Stromal cell of bone marrow (primary cell): ENCODE measurements at regions not wholly inside any gene's neighbourhood (a gene's known extent, or its start where the extent isn't known, plus 50 kb on each side); places are given as distances from the start of the nearest gene placed in this dataset.
A peak's percentile ranks its signal among the peaks of the same experiment; 100 is the strongest.

ENCODE experiments used
- DNase-seq: peaks from one replicate; pipeline ENCODE4 v3.0.0-alpha.2; 2012; ENCODE audit warnings: low read depth

DNA sequence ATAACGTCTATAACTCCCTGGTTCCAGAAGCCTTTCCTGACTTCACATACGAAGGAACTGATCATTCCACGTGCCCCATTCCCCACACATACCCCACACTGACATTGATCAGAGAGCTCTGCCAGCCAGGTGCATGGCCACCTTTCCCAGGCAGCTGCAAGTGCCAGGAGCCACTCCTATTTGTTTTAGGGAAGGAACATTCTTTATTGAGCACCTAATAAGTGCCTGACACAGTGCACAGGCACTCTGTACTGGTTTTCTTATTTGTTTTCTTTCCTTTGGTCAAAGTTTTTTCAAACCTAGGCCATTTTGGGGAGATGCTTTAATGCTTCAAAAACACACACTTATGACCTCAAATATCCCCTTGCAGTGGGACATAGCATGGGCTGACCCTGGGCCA lies 50.0 kb downstream of the PITPNM2 start:
- no peak for DNase-seq

DNA sequence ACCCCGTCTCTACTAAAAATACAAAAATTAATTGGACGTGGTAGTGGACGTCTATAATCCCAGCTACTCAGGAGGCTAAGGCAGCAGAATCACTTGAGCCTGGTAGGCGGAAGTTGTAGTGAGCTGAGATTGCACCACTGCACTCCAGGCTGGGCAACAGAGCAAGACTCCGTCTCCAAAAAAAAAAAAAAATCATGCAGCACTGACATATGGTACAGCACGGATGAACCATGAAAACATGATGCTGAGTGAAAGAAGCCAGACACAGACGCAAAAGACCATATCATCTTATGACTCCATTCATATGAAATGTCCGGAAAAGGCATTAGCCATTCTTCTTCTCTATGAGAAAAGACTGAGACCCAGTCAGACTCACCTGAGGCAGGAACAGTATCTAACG lies 50.4 kb downstream of the PITPNM2 start:
- no peak for DNase-seq

DNA sequence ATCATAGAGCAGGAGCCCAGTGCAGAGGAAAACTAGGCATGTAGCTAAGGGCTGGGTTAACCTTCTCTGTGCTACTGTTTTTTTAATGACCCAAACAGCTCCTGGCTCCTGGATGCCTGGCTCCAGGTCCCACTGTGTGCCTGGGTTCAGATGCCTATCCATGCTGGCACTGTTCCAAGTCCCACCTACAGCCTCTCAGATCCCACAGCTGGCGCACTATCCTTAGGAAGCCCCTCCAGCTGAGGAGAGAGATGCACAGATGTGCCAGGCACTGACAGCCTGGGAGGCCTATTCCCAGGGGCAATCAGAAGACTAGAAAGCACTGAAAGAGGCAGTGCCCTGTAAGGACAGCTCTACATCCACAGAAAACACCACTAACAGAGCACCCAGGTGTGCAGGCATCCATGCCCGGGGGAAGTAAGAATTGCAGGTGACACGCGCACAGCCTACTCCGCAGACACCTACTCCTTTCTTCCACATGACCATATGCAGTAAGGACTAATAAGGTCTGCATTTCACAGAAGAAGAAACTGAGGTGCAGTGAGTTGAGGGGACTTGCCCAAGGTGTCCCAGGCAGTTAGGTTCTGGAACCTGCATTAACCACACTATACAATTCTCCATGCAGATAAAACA lies 51.2 kb downstream of the PITPNM2 start:
- no peak for DNase-seq

DNA sequence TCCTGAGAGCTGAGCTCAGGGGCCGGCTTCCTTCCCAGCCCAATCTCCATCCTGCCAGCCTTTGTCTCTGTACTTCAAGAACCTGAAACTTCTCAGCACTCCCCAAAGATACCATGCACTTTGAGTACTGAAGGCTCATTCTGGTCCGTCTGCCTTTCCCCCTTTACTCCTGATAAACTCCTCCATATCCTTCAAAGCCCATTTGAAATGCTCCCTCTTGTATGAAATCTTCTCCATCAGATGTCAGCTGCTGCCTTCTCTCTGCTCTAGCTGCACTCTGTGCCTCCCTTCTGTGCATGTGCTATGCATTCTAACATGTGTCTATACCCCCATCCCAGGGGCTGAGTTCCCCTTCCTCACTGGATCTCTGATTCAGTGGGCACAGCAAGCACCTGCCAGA lies 52.1 kb downstream of the PITPNM2 start:
- no peak for DNase-seq

DNA sequence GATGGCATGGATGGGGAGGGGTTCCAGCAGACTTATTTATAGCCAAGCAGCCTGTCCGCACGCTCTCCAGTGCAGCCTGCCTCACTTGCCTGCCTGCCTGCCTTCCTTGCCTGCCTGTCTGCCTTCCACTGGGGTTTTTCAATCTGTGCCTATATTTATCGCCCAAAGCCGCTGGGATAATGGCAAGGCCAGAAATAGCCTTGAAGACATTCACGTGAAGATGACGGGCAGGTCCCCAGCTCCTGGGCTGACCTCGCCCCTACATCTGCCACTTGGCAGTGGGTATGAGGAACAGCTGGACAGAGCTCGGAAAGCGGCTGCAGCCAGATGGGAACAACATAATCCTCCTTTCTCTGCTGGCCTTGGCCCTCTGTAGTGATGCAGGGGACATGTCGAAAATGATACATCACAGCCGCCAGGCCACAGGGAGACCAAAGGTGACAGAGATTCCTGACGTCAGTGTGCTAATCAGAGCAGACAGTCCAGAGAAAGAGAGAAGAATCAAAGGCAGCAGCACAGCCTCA lies 53.3 kb downstream of the PITPNM2 start:
- no peak for DNase-seq

DNA sequence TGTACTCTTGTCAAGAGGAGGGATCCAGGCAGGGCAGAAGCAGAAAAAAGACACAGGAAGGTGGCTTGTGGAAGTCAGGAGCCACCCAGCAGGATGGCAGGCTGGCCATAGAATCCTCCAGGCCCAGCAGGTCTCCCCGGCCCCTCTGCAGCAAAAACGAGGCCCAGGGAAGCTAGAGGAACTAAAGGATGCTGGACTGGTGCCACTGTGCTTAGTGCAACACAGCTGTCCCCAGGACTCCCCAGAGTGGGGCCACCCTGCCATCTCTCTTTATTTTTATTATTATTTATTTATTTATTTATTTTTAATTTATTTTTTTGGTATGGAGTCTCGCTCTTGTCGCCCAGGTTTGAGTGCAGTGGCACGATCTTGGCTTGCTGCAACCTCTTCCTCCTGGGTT lies 54.1 kb downstream of the PITPNM2 start:
- DNase-seq, result no peak

DNA sequence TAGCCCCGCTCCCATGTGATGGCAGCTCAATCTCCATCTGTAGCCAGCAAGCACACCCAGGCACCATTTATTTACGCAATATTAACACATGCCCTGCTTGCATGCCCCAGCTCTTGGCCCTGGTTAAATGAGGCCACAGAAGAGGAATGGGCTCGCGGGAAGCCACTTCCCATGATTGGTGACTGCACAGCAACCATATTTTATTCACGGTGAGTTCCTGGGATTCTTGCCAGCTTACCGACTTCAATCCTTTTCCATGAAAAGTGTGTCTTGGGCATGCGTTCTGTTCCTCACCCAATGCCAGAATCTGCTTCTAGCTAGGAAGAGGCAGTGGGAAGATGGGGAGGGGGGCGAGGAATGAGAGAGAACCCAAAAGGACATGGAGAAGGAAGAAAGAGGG lies 54.7 kb downstream of the PITPNM2 start:
- no peak for DNase-seq

DNA sequence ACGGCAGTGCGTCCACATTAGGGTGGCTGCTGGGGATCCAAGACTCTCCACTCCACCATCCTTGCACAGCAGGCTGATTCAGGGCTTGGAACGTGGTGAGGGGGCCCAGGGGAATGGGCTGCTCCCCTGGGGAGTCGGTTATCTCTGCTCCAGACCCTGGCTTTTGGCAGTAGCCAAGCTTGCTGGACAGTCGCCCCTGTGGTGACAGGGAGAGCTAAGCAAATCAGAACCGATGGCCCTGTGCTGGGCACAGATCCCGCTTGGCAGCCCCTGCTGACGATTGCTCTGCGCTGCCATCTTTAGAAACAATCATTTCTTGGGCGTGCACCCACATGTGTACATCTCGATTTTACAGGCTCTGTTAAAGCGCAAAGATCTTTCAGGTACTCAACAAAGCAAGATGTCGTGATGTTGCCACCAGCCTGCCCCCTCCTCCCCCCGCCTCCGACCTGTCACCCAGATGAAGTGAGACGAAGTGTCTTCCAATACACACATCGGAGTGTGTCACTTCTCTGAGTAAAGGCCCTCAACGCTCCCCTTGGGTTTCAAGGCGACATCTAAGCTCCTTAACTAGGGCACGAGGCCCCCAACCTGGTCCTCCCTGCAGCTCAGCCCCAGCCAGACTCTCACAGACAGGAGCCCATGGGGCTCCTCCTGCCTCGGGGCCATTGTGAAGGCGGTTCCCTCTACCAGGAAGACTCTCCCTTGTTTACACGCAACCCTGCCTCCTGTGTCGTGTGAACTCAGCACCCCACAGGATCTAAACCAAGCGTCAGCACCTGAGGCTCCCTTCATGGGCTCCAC lies 55.6 kb downstream of the PITPNM2 start:
- DNase-seq, result no peak

DNA sequence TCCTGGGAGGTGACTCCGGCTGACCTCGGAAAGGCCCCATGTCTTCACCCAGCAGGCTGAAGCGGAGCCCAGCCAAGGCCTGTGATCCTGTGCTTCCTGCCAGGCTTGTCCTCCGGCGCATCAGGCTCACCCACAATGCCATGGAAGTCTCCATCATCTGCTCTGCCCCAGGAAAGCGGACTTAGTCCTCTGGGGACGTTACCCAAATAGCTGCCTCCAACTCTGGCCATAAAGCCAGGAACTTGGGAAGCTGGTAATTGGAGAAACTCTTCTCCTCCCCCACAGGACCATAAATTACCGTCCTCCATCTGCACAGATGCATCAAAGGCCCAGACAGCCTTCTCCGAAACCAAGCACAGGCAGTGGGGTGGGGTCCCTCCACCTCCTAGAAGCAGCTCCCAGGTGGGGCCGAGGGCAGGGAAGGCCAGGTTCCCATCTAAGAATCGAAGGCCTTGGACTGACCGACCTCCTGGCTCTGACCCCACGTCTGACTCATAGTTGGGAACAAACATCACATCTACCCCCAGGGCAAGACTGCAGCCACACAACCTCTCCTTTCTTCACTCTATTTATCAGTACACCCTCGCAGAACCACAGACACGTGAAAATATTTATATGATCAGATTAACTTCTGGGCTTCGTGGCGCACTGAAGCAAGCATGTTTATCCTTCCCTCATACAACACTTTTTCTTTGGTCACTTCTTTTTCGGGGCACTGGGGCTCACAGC lies 56.4 kb downstream of the PITPNM2 start:
- DNase-seq, result no peak

DNA sequence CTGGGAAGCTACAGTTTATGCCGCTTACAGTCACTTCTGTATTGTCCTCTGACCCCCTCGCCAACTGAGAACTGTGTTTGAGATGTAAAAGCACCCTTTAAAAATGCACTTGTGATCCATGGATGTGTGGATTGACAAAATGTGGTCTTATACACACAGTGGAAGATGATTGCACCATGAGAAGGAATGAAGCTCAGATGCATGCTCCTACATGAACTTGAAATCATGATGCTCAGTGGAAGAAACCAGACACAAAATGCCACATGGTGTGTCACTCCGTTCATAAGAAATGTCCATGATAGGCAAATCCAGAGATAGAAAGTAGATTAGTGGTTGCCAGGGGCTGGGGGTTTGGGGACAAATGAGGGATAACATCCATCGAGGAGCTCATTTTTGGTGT lies 58.0 kb downstream of the PITPNM2 start:
- DNase-seq, result no peak

DNA sequence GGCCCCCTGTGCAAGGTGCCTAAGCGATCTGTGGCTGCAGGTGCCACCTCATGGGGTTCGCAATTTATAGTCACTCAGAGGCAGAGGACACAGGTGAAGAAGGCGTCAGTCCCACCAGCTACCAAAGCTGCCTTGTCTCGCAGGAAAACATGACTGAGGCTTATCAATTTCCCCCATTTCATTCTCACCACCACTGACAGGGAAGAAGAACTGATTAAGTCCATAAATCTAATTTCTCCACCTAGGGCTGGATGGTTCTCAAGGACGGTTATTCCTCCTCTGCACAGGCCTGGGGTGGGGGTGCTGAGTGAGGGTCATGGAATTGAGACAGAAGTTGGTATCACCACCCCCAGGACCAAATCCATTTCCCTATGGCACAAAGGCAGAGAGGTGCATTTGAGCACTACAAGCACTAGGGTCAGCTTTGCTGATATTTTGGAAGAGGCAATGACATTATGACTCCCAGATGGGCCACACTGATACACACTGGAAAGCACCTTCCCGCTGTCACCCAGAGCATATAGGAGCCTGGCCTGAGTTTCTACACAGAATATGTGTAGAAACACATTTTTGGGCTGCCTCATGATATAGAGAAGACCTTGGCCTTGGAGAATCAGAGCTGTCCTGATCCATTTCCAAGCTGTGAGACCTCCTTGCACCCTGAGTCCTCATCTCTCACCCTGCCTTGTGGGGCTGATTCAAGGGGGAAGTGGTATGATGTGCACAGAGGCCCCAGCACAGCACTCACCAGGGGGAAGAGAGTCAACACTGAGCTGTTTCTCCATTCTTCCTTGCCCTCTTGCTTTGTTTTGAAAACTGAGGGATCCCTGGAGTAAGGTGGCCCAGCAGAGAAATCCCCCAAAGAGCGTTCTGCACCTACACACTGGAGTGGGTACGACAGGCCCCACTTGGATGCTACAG lies 59.4 kb downstream of the PITPNM2 start:
- no peak for DNase-seq

DNA sequence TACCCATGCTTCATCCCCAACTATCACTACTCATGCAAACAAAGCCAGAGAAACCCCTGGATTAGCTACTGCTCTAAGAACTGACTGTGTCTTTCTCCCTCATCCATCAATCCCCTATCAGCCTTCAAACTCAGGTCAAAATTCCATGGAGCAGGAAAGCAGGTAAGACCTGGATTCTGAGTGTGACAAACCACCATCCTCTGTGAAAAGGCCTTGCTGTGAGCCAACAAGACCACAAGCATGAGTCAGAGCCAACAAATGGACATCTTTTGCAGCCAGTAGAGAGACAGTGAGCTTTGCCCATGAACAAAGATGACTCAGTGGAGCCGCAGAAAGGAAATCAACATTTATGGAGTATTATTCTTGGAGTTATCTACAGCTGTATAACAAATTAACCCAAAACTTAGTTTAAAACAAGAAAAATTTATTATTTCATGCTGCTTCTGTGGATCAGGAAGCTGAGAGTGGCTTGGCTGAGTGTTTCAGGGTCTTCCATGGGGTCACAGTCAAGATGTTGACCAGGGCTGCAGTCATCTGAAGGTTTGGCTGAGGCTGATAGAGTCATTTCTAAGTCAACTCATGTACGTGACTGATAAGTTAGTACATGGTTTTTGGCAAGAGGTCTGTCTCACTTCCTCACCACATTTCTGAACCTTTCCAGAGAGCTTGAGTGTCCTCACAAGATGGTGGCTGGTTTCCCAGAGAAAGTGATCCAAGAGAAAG lies 61.1 kb downstream of the PITPNM2 start:
- peak; percentile 97 for DNase-seq

DNA sequence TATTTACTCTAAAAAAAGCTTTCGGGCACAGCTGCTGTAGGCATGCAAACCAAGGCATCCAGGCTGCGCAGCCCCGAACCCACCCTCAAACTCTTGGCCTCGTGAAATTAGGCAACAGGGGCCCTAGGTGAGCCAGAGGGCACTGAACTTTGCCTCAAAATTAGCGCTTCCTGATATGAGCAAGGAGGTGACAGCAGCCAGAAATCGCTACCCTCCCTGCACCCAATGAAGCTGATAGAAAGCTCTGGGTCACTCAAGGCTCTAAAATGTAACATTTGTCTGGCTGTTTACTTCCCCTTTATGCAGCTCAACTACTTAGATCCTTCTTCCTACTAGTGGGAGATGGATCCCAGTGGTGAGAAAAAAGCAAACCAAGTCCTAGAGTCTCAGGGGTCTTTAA lies 61.8 kb downstream of the PITPNM2 start:
- no peak for DNase-seq

DNA sequence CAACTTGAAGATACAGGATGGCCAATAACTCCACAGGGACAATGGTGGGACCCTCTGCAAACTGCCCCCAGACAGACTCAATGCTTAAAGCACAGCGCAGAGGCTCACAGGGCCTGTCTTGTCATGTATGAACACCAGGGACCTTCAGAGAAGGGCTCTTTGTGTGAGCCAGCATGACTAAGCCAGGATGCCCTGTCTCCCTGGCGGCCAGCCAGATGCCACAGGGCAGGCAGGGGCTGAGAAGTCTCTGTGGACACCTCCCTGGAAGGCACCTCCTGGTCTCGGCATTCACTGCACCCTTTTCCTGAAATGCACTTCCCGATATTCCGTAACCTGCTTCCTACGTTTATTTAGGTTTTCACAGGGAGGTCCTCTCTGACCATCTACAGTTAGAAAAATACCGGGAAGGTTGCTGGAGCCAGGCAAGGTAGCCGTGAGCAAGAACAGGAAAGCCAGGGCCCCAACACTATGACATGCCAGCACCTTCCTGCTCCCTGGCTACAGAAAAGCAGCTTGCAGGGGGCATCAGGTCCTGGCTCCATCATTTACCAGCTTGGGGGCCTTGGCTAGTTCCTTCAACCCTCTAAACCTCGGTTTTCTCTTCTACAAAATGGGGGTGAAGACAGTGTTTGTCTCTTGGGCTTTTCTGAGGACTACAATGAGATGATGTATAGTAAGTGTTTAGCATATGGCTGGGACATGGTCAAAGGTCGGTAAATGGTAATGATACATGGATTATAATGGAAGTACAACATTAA lies 65.0 kb downstream of the PITPNM2 start:
- no peak for DNase-seq

DNA sequence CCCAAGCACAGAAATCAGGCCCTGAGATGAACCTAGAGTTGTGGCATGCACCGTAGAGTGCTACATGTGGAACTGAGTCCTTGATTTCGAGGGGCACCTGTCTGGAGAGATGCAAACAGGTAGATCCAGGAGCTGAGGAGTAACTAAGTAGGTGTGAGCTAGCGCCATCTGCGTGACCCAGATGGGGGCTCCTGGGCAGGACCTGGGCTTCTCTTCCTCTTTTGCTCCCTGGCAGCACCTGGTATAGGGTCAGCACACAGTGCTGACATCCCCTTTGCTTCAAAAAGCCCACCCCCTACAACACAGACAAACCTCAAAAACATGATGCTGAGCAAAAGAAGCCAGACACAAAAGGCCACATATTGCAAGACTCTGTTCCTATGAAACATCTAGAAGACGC lies 65.8 kb downstream of the PITPNM2 start:
- no peak for DNase-seq

DNA sequence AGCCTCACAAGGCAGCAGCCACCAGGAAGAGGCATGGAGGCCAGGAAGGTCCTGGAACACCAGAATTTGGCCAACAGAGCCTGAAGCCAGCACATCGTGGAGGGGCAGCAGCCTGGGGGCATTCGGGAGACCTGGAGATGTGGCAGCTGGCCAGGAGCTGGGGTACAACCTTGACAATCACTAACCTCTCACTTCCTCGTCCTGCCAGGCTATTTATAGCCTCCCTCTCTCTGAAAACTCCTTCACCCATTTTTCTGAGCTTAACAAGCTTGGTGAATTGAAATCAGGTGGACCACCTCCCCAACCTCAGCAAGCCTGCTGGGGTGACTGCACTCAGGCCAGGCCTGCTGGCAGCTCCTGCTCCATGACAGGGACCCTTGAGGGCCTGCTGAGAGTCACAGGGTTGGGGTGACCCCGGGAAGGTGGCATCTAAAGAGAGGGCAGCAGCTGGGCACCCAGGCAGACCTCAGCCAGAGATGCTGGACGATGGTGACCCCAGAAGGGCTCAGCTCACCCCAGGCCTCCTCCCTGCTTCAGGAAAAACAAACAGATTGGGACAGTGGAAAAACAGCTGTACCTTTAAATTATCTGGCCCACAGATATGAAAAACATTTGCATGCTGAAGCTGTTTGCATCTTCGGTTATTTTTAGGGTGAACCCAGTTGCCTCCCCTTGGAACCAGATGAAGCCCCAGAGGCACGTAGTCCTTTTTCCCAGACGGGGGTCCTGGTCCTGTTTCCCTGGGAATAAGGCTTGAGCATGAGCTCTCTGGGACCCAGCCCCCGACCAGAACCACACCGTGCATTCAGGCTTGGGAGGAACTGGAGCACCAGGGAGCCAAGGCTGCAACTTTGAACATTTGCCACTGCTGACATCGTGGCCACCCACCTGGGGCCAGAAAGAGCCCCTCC lies 67.0 kb downstream of the PITPNM2 start:
- DNase-seq, result no peak

DNA sequence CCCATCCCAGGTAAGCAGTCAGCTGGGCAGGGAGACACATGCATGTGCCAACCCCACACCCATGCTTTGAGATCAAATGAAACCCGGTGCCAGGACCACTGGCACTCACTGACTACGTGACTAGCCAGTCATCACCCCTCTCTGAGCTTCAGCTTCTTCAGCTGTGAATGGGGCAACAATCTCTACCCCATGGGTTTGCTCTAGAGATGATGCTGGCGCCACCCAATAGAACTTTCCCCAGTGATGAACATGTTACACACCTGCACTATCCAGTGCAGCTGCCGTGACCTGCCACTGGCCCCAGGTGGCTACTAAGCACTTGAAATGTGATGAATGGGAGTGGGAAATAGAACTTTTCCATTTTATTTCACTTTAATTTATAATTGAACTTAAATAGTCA lies 70.3 kb downstream of the PITPNM2 start:
- no peak for DNase-seq

DNA sequence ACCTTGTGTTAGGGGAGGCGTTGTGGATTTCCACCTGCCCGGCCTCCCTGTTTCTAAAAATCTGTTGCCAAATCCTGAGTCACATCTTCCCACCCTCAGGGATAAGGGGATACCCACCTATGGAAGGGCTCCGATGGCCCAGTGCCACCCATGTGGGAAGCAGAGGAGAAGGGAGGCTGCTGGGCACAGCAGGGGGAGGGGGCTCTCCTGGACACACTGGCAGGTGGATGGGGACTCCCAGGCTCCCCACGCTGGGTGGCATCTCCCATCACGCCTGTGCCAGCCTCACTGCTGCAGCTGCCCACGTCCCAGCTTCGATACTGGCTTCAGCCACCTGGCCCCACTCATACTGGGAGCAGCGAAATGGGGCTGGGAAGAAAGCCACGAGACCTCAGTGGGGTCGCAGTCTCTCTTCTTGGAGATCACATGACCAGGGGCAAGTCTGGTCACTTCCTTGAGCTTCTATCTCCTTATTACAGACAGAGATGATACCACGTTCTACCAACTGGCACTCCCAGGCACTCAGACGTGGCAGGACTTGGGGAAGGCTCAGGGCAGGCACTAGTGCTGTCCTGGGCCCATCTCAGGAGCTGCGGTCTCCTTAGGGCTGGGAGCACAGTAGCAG lies 72.2 kb downstream of the PITPNM2 start:
- DNase-seq, result no peak

DNA sequence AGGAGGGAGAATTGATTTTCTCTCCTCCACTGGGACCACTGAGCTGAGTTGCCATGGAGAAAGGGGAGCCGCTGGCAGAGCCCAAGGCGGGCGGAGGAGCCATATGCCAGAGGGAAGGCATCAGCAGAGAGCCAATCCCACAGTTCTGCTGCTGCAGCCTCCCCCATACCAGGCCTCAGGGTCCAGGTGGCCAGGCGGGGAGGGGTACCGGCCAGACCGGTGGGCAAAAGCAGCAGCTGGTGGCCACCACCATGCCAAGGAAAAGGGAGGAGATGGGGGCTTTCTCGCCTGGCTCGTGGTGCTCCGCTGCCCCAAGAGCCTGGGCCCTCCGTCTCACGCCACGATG lies 72.8 kb downstream of the PITPNM2 start:
- DNase-seq, result no peak
